ENCODE measurements at regions not wholly inside any gene's neighbourhood (a gene's known extent, or its start where the extent isn't known, plus 50 kb on each side); places are given as distances from the start of the nearest gene placed in this dataset.

GRCh38 chr9:13876741-13877140 is 437.2 kb downstream of the NFIB start (continued):
- TF ChIP-seq ZNF114 (CRISPR knock-in tag; IDR thresholded peaks at IDR 0.05) = no peak
- no peak for TF ChIP-seq JUNB (IDR thresholded peaks at IDR 0.05; ENCODE audit: unreplicated experiment)
- TF ChIP-seq CREB1 (CRISPR knock-in tag; IDR thresholded peaks at IDR 0.05; ENCODE audit: low read depth) = no peak

- no peak overlapping the region for H3K4me2 ChIP-seq
- no peaks in the 10 kb centered on the region for H3K79me2 ChIP-seq (replicated peaks; ENCODE audit: insufficient read depth)
- no peaks in the 10 kb centered on the region for H3K36me3 ChIP-seq (ENCODE audit: insufficient read depth)
- H3K4me3 Mint-ChIP-seq = no peak overlapping the region
- H4K20me1 ChIP-seq (replicated peaks; ENCODE audit: insufficient read depth) = no peaks in the 10 kb centered on the region
- no peak overlapping the region for H3K4me3 ChIP-seq
- H3K4me1 ChIP-seq (ENCODE audit: insufficient read depth) = no peaks in the 10 kb centered on the region
- H3K9me2 ChIP-seq (ENCODE audit: insufficient read depth) = no peaks in the 10 kb centered on the region
- no peak overlapping the region for H2AFZ ChIP-seq
- H3F3A ChIP-seq (replicated peaks; ENCODE audit: low read depth) = no peaks in the 10 kb centered on the region
- H3K36me3 Mint-ChIP-seq (ENCODE audit: low read depth) = no peaks in the 10 kb centered on the region
- H3K27me3 Mint-ChIP-seq (ENCODE audit: insufficient read depth, low read depth, poor library complexity) = no peaks in the 10 kb centered on the region
- no peak overlapping the region for H3K27ac Mint-ChIP-seq
- no peak for TF ChIP-seq CREB1 (CRISPR knock-in tag; IDR thresholded peaks at IDR 0.05; ENCODE audit: low read depth)
- peaks cover 4% of the 10 kb centered on the region; the same call in 2 of the 3 replicates for H3K9me3 Mint-ChIP-seq
- H3K4me1 Mint-ChIP-seq = no peaks in the 10 kb centered on the region
- ATAC-seq (no peak), DNase-seq (ENCODE audit: low spot score) (no peak)
- no peaks in the 10 kb centered on the region for H3K27me3 ChIP-seq (ENCODE audit: insufficient read depth)
- no peak overlapping the region for H3K27ac ChIP-seq (ENCODE audit: low read depth)
Measured at GRCh38 chr9:13873203-13873602, 440.7 kb downstream of the NFIB start.

- Mint-ChIP-seq H3K4me1 (peaks cover 2% of the 10 kb centered on the region; the same call in 1 of the 3 replicates), H3K36me3 (ENCODE audit: low read depth) (no peaks in the 10 kb centered on the region), H3K27me3 (ENCODE audit: insufficient read depth, low read depth, poor library complexity) (no peaks in the 10 kb centered on the region), H3K4me3 (no peak overlapping the region), H3K27ac (no peak overlapping the region), H3K9me3 (no peaks in the 10 kb centered on the region)
- DNase-seq (ENCODE audit: low spot score) (no peak), ATAC-seq (no peak)
- Histone ChIP-seq H3K4me1 (ENCODE audit: insufficient read depth) (no peaks in the 10 kb centered on the region), H3F3A (replicated peaks; ENCODE audit: low read depth) (no peaks in the 10 kb centered on the region), H3K4me2 (no peak overlapping the region), H4K20me1 (replicated peaks; ENCODE audit: insufficient read depth) (no peaks in the 10 kb centered on the region), H3K79me2 (replicated peaks; ENCODE audit: insufficient read depth) (no peaks in the 10 kb centered on the region), H3K36me3 (ENCODE audit: insufficient read depth) (no peaks in the 10 kb centered on the region), H3K9me2 (ENCODE audit: insufficient read depth) (no peaks in the 10 kb centered on the region), H3K27ac (ENCODE audit: low read depth) (no peak overlapping the region), H3K27me3 (ENCODE audit: insufficient read depth) (no peaks in the 10 kb centered on the region), H2AFZ (no peak overlapping the region), H3K4me3 (no peak overlapping the region)
- TF ChIP-seq REST (IDR thresholded peaks at IDR 0.05; ENCODE audit: unreplicated experiment) (no peak), POLR2AphosphoS5 (IDR thresholded peaks at IDR 0.05; ENCODE audit: low read depth) (no peak), NANOG (IDR thresholded peaks at IDR 0.05; ENCODE audit: borderline replicate concordance) (no peak)
Measured at GRCh38 chr9:13868336-13868735, 445.6 kb downstream of the NFIB start.

- H3K79me2 ChIP-seq (replicated peaks; ENCODE audit: insufficient read depth) = no peaks in the 10 kb centered on the region
- TF ChIP-seq EZH2 (IDR thresholded peaks at IDR 0.05; ENCODE audit: low read depth, unreplicated experiment) (no peak), STAT1 (IDR thresholded peaks at IDR 0.05; ENCODE audit: unreplicated experiment) (no peak)
Measured at GRCh38 chr9:13865869-13866268, 448.1 kb downstream of the NFIB start.

More at GRCh38 chr9:13865869-13866268, 448.1 kb downstream of the NFIB start:
- H3F3A ChIP-seq (replicated peaks; ENCODE audit: low read depth) = no peaks in the 10 kb centered on the region
- Mint-ChIP-seq H3K4me3 (no peak overlapping the region), H3K4me1 (peaks cover 12% of the 10 kb centered on the region), H3K36me3 (ENCODE audit: low read depth) (no peaks in the 10 kb centered on the region), H3K27ac (no peak overlapping the region), H3K27me3 (ENCODE audit: insufficient read depth, low read depth, poor library complexity) (peaks cover 2% of the 10 kb centered on the region), H3K9me3 (no peaks in the 10 kb centered on the region)
- no peaks in the 10 kb centered on the region for H3K9me2 ChIP-seq (ENCODE audit: insufficient read depth)
- no peaks in the 10 kb centered on the region for H4K20me1 ChIP-seq (replicated peaks; ENCODE audit: insufficient read depth)
- ATAC-seq (no peak), DNase-seq (ENCODE audit: low spot score) (no peak)
- H3K4me1 ChIP-seq (ENCODE audit: insufficient read depth) = peaks cover 19% of the 10 kb centered on the region
- H3K36me3 ChIP-seq (ENCODE audit: insufficient read depth) = no peaks in the 10 kb centered on the region
- H3K4me2 ChIP-seq = no peak overlapping the region
- H3K4me3 ChIP-seq = no peak overlapping the region
- H3K27me3 ChIP-seq (ENCODE audit: insufficient read depth) = no peaks in the 10 kb centered on the region
- no peak overlapping the region for H2AFZ ChIP-seq
- no peak overlapping the region for H3K27ac ChIP-seq (ENCODE audit: low read depth)

All from GM23338 (cell line).